GOT3 (cell line): ENCODE measurements at regions not wholly inside any gene's neighbourhood (a gene's known extent, or its start where the extent isn't known, plus 50 kb on each side); places are given as distances from the start of the nearest gene placed in this dataset.

Experiments
- DNase-seq: peaks from one replicate; lab custom pipeline; 2025; ENCODE audit warnings: mixed read lengths; lab: John Stamatoyannopoulos, UW

- no peak for DNase-seq
Measured at GRCh38 chr3:117126946-117127546, 417.5 kb downstream of the TUSC7 start.

GRCh38 chr3:117128133-117128532 is 418.6 kb downstream of the TUSC7 start:
- DNase-seq = no peak

GRCh38 chr3:117128872-117129271 is 419.3 kb downstream of the TUSC7 start:
- no peak for DNase-seq

GRCh38 chr3:117129516-117129915 is 419.9 kb downstream of the TUSC7 start:
- no peak for DNase-seq

GRCh38 chr3:117130222-117130621 is 420.6 kb downstream of the TUSC7 start:
- DNase-seq = no peak

GRCh38 chr3:117131259-117131658 is 421.7 kb downstream of the TUSC7 start:
- DNase-seq = no peak

GRCh38 chr3:117133066-117133465 is 423.5 kb downstream of the TUSC7 start:
- no peak for DNase-seq

GRCh38 chr3:117135207-117135606 is 425.6 kb downstream of the TUSC7 start:
- no peak for DNase-seq

- no peak for DNase-seq
Measured at GRCh38 chr3:117136003-117136402, 426.4 kb downstream of the TUSC7 start.

- no peak for DNase-seq
Measured at GRCh38 chr3:117137065-117137464, 427.5 kb downstream of the TUSC7 start.

- no peak for DNase-seq
Measured at GRCh38 chr3:117139681-117140080, 430.1 kb downstream of the TUSC7 start.

- DNase-seq = no peak
Measured at GRCh38 chr3:117141812-117142211, 432.2 kb downstream of the TUSC7 start.

GRCh38 chr3:117144853-117145252 is 435.3 kb downstream of the TUSC7 start:
- DNase-seq = no peak

- DNase-seq = no peak
Measured at GRCh38 chr3:117145677-117146076, 436.1 kb downstream of the TUSC7 start.

GRCh38 chr3:117146571-117146970 is 437.0 kb downstream of the TUSC7 start:
- no peak for DNase-seq

GRCh38 chr3:117149584-117149983 is 440.0 kb downstream of the TUSC7 start:
- no peak for DNase-seq

- DNase-seq = no peak
Measured at GRCh38 chr3:117150628-117151027, 441.0 kb downstream of the TUSC7 start.

- no peak for DNase-seq
Measured at GRCh38 chr3:117160176-117160575, 450.6 kb downstream of the TUSC7 start.

- DNase-seq = no peak
Measured at GRCh38 chr3:117161816-117162215, 452.2 kb downstream of the TUSC7 start.

GRCh38 chr3:117165176-117165575 is 455.6 kb downstream of the TUSC7 start:
- DNase-seq = no peak

GRCh38 chr3:117165601-117166051 is 456.0 kb downstream of the TUSC7 start:
- no peak for DNase-seq

GRCh38 chr3:117168896-117169295 is 459.3 kb downstream of the TUSC7 start:
- DNase-seq = no peak

- no peak for DNase-seq
Measured at GRCh38 chr3:117170094-117170493, 460.5 kb downstream of the TUSC7 start.

GRCh38 chr3:117171124-117171523 is 461.5 kb downstream of the TUSC7 start:
- DNase-seq = no peak
